Hematopoietic multipotent progenitor cell treated with erythropoietin and hydrocortisone succinate and interleukin-3 and kit ligand, for 17 days (in vitro differentiated cells): ENCODE measurements at regions not wholly inside any gene's neighbourhood (a gene's known extent, or its start where the extent isn't known, plus 50 kb on each side); places are given as distances from the start of the nearest gene placed in this dataset.
"Not testable (repeated sequence)": the region's sequence is repeated elsewhere in the genome, so short reads cannot be mapped to it uniquely, and the experiment has no call there.

ENCODE experiments used
- DNase-seq: peaks from one replicate; pipeline ENCODE4 v3.0.0-alpha.2; 2015; ENCODE audit warnings: low spot score

GRCh38 chr2:175414191-175414881 is 232.8 kb upstream of the ATP5MC3 start:
- no peak for DNase-seq

- DNase-seq, result not testable (repeated sequence)
Measured at GRCh38 chr2:175410941-175411340, 229.4 kb upstream of the ATP5MC3 start.

GRCh38 chr2:175404839-175405238 is 223.3 kb upstream of the ATP5MC3 start:
- DNase-seq, result no peak

GRCh38 chr2:175403599-175404221 is 222.2 kb upstream of the ATP5MC3 start:
- no peak for DNase-seq

GRCh38 chr2:175402571-175402970 is 221.1 kb upstream of the ATP5MC3 start:
- DNase-seq, result no peak

- no peak for DNase-seq
Measured at GRCh38 chr2:175401956-175402469, 220.5 kb upstream of the ATP5MC3 start.

GRCh38 chr2:175400975-175401374 is 219.5 kb upstream of the ATP5MC3 start:
- DNase-seq, result no peak

GRCh38 chr2:175399326-175399725 is 217.8 kb upstream of the ATP5MC3 start:
- no peak for DNase-seq

- no peak for DNase-seq
Measured at GRCh38 chr2:175398848-175399247, 217.3 kb upstream of the ATP5MC3 start.

- no peak for DNase-seq
Measured at GRCh38 chr2:175396696-175397095, 215.2 kb upstream of the ATP5MC3 start.

GRCh38 chr2:175393851-175394250 is 212.3 kb upstream of the ATP5MC3 start:
- no peak for DNase-seq

- no peak for DNase-seq
Measured at GRCh38 chr2:175383286-175383685, 201.8 kb upstream of the ATP5MC3 start.

GRCh38 chr2:175373729-175374128 is 192.2 kb upstream of the ATP5MC3 start:
- no peak for DNase-seq

GRCh38 chr2:175372704-175373701 is 191.5 kb upstream of the ATP5MC3 start:
- DNase-seq, result no peak

GRCh38 chr2:175371378-175371777 is 189.9 kb upstream of the ATP5MC3 start:
- no peak for DNase-seq

- no peak for DNase-seq
Measured at GRCh38 chr2:175366815-175367214, 185.3 kb upstream of the ATP5MC3 start.

- no peak for DNase-seq
Measured at GRCh38 chr2:175363699-175364098, 182.2 kb upstream of the ATP5MC3 start.

GRCh38 chr2:175362331-175362730 is 180.8 kb upstream of the ATP5MC3 start:
- DNase-seq, result no peak

GRCh38 chr2:175359710-175360109 is 178.2 kb upstream of the ATP5MC3 start:
- no peak for DNase-seq

GRCh38 chr2:175356901-175357300 is 175.4 kb upstream of the ATP5MC3 start:
- no peak for DNase-seq

GRCh38 chr2:175355246-175355645 is 173.7 kb upstream of the ATP5MC3 start:
- no peak for DNase-seq

- no peak for DNase-seq
Measured at GRCh38 chr2:175353275-175353674, 171.8 kb upstream of the ATP5MC3 start.
